Astrocyte (in vitro differentiated cells and primary cell): ENCODE measurements at regions not wholly inside any gene's neighbourhood (a gene's known extent, or its start where the extent isn't known, plus 50 kb on each side); places are given as distances from the start of the nearest gene placed in this dataset.

Experiments
- DNase-seq: peaks from one replicate; pipeline ENCODE4 v3.0.0-alpha.2; 2010; ENCODE audit warnings: low read depth
- FAIRE-seq: peaks from 2 replicates; lab custom pipeline; 2011; peaks lifted over from hg19 to GRCh38; lab: Jason Lieb, UNC
- H2AFZ ChIP-seq: 2 replicates; pipeline ENCODE4 v1.6.0; 2012; ENCODE audit warnings: low read depth, low read length, inconsistent platforms
- H3K27ac ChIP-seq: 2 replicates; pipeline ENCODE4 v1.5.1; 2011; ENCODE audit warnings: low read depth, low read length, inconsistent platforms
- H3K27me3 ChIP-seq: 2 replicates; pipeline ENCODE4 v1.6.0; 2011; ENCODE audit warnings: low read length, inconsistent platforms; ENCODE audit not compliant: insufficient read depth
- H3K36me3 ChIP-seq: 2 replicates; pipeline ENCODE4 v1.5.1; 2011; ENCODE audit warnings: low read length, inconsistent platforms; ENCODE audit not compliant: insufficient read depth
- H3K4me1 ChIP-seq: 2 replicates; pipeline ENCODE4 v1.5.1; 2011; ENCODE audit warnings: low read length, inconsistent platforms; ENCODE audit not compliant: insufficient read depth
- H3K4me2 ChIP-seq: 2 replicates; pipeline ENCODE4 v1.6.0; 2012; ENCODE audit warnings: low read length, inconsistent platforms
- H3K4me3 ChIP-seq: 2 replicates; pipeline ENCODE4 v1.5.1; 2011; ENCODE audit warnings: low read depth, mild to moderate bottlenecking, low read length, inconsistent platforms; ENCODE audit not compliant: insufficient read depth
- H3K79me2 ChIP-seq: 2 replicates; pipeline ENCODE4 v1.6.0; 2012; ENCODE audit warnings: mild to moderate bottlenecking, low read length, inconsistent platforms; ENCODE audit not compliant: insufficient read depth
- H3K9ac ChIP-seq: 2 replicates; pipeline ENCODE4 v1.6.0; 2012; ENCODE audit warnings: mild to moderate bottlenecking, low read length, inconsistent platforms
- H3K9me3 ChIP-seq: 2 replicates; pipeline ENCODE4 v1.5.1; 2012; ENCODE audit warnings: low read depth, mild to moderate bottlenecking, low read length, inconsistent platforms; ENCODE audit not compliant: insufficient read depth
- H4K20me1 ChIP-seq: 2 replicates; pipeline ENCODE4 v1.6.0; 2012; ENCODE audit warnings: low read length, inconsistent platforms; ENCODE audit not compliant: insufficient read depth
- H3K27ac Mint-ChIP-seq: one replicate; pipeline ENCODE4 v1.8.0; 2021; ENCODE audit warnings: mild to moderate bottlenecking, mixed read lengths; ENCODE audit not compliant: unreplicated experiment
- H3K27me3 Mint-ChIP-seq: one replicate; pipeline ENCODE4 v1.8.0; 2021; ENCODE audit warnings: low read depth, mixed read lengths; ENCODE audit not compliant: unreplicated experiment
- H3K36me3 Mint-ChIP-seq: one replicate; pipeline ENCODE4 v1.8.0; 2021; ENCODE audit warnings: low read depth, mixed read lengths; ENCODE audit not compliant: unreplicated experiment
- H3K4me1 Mint-ChIP-seq: one replicate; pipeline ENCODE4 v1.8.0; 2021; ENCODE audit warnings: low read depth, mixed read lengths; ENCODE audit not compliant: unreplicated experiment
- H3K4me3 Mint-ChIP-seq: one replicate; pipeline ENCODE4 v1.8.0; 2021; ENCODE audit warnings: mild to moderate bottlenecking, moderate library complexity, mixed read lengths; ENCODE audit not compliant: unreplicated experiment
- H3K9me3 Mint-ChIP-seq: one replicate; pipeline ENCODE4 v1.8.0; 2021; ENCODE audit warnings: mild to moderate bottlenecking, mixed read lengths; ENCODE audit not compliant: unreplicated experiment
- EZH2 ChIP-seq: IDR thresholded peaks from 2 replicates; pipeline ENCODE4 v1.6.1; 2012; ENCODE audit warnings: mild to moderate bottlenecking, low read length, inconsistent platforms; ENCODE audit not compliant: insufficient read depth
- TF ChIP-seq, protein P1 (sequence below): IDR thresholded peaks from 2 replicates; pipeline ENCODE4 v1.5.1; 2011; ENCODE audit warnings: low read depth, mild to moderate bottlenecking, inconsistent platforms, low read length, moderate library complexity; ENCODE audit not compliant: insufficient read depth

DNA sequence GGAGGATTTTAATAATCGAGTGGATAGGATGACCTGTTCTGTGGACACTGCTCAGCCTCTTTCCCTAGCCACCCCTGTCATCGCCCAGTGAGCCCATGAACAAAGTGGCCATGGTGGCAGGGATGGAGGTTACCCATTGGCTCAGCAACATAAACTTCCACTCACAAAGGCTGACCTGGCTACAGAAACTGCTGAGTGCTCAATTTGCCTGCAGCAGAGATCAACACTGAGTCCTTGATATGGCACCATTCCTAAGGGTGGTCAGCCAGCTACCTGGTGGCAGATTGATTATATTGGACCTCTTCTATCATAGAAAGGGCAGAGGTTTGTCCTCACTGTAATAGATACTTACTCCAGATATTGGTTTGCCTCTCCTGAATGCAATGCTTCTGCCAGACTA lies 465.4 kb upstream of the FBXO33 start:
- Mint-ChIP-seq H3K4me3 (no peak overlapping the region), H3K9me3 (peaks cover 1% of the 10 kb centered on the region), H3K27ac (no peak overlapping the region), H3K36me3 (no peaks in the 10 kb centered on the region), H3K27me3 (no peaks in the 10 kb centered on the region), H3K4me1 (no peaks in the 10 kb centered on the region)
- Histone ChIP-seq H3K27me3 (no peaks in the 10 kb centered on the region), H3K4me1 (no peaks in the 10 kb centered on the region), H3K79me2 (no peaks in the 10 kb centered on the region), H3K27ac (no peak overlapping the region), H3K36me3 (no peaks in the 10 kb centered on the region), H3K4me2 (no peak overlapping the region), H3K4me3 (no peak overlapping the region), H2AFZ (no peak overlapping the region), H3K9ac (no peak overlapping the region), H4K20me1 (no peaks in the 10 kb centered on the region), H3K9me3 (no peaks in the 10 kb centered on the region)
- TF ChIP-seq, protein P1, sequence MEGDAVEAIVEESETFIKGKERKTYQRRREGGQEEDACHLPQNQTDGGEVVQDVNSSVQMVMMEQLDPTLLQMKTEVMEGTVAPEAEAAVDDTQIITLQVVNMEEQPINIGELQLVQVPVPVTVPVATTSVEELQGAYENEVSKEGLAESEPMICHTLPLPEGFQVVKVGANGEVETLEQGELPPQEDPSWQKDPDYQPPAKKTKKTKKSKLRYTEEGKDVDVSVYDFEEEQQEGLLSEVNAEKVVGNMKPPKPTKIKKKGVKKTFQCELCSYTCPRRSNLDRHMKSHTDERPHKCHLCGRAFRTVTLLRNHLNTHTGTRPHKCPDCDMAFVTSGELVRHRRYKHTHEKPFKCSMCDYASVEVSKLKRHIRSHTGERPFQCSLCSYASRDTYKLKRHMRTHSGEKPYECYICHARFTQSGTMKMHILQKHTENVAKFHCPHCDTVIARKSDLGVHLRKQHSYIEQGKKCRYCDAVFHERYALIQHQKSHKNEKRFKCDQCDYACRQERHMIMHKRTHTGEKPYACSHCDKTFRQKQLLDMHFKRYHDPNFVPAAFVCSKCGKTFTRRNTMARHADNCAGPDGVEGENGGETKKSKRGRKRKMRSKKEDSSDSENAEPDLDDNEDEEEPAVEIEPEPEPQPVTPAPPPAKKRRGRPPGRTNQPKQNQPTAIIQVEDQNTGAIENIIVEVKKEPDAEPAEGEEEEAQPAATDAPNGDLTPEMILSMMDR, result no peak
- TF ChIP-seq EZH2, result no peak
- DNase-seq (no peak), FAIRE-seq (no peak)

- no peaks in the 10 kb centered on the region for H3K27me3 Mint-ChIP-seq
- no peak overlapping the region for H3K27ac Mint-ChIP-seq
- Histone ChIP-seq H3K79me2 (no peaks in the 10 kb centered on the region), H3K9me3 (peaks cover 3% of the 10 kb centered on the region), H3K27me3 (no peaks in the 10 kb centered on the region), H3K27ac (no peak overlapping the region), H3K4me3 (no peak overlapping the region), H3K36me3 (no peaks in the 10 kb centered on the region), H2AFZ (no peak overlapping the region), H3K9ac (no peak overlapping the region), H3K4me2 (no peak overlapping the region), H3K4me1 (no peaks in the 10 kb centered on the region), H4K20me1 (no peaks in the 10 kb centered on the region)
- peaks cover 9% of the 10 kb centered on the region for H3K9me3 Mint-ChIP-seq
- TF ChIP-seq, protein P1, result no peak
- TF ChIP-seq EZH2, result no peak
- no peak overlapping the region for H3K4me3 Mint-ChIP-seq
- no peak for FAIRE-seq
- no peak for DNase-seq
- no peaks in the 10 kb centered on the region for H3K36me3 Mint-ChIP-seq
- H3K4me1 Mint-ChIP-seq, result no peaks in the 10 kb centered on the region
Measured at GRCh38 chr14:39890026-39890425, 457.8 kb upstream of the FBXO33 start.

DNA sequence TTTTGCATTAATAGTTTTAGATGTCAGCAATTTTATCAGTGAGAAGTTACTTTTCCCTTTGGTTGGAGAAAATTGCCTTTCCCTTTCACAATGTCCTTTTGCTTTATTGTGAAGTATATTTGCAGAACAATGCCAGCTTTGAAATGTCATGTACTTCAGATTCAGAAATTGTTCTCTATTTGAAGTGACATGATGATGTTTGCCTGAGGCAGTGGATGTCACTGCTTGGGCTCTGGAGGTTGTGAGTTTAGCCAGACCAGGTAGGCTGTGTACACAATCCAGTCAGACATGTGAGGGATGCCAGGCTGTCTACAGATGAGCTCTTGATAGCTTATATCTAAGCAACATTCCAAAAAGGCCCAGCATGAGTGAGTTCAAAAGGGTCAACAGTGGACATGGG lies 451.9 kb upstream of the FBXO33 start:
- no peaks in the 10 kb centered on the region for H3K4me1 ChIP-seq
- no peak overlapping the region for H3K4me3 ChIP-seq
- no peaks in the 10 kb centered on the region for H4K20me1 ChIP-seq
- Mint-ChIP-seq H3K9me3 (peaks cover 3% of the 10 kb centered on the region), H3K27ac (no peak overlapping the region), H3K4me1 (no peaks in the 10 kb centered on the region), H3K36me3 (no peaks in the 10 kb centered on the region), H3K27me3 (no peaks in the 10 kb centered on the region), H3K4me3 (no peak overlapping the region)
- no peak for FAIRE-seq
- no peak overlapping the region for H3K4me2 ChIP-seq
- DNase-seq, result no peak
- no peak overlapping the region for H3K9ac ChIP-seq
- H3K27ac ChIP-seq, result no peak overlapping the region
- H3K27me3 ChIP-seq, result no peaks in the 10 kb centered on the region
- TF ChIP-seq EZH2, result no peak
- TF ChIP-seq, protein P1, result no peak
- no peaks in the 10 kb centered on the region for H3K36me3 ChIP-seq
- no peak overlapping the region for H2AFZ ChIP-seq
- no peaks in the 10 kb centered on the region for H3K79me2 ChIP-seq
- H3K9me3 ChIP-seq, result peaks cover 3% of the 10 kb centered on the region
